ENCODE measurements at regions not wholly inside any gene's neighbourhood (a gene's known extent, or its start where the extent isn't known, plus 50 kb on each side); places are given as distances from the start of the nearest gene placed in this dataset.
"Not testable (repeated sequence)": the region's sequence is repeated elsewhere in the genome, so short reads cannot be mapped to it uniquely, and the experiment has no call there.

DNA sequence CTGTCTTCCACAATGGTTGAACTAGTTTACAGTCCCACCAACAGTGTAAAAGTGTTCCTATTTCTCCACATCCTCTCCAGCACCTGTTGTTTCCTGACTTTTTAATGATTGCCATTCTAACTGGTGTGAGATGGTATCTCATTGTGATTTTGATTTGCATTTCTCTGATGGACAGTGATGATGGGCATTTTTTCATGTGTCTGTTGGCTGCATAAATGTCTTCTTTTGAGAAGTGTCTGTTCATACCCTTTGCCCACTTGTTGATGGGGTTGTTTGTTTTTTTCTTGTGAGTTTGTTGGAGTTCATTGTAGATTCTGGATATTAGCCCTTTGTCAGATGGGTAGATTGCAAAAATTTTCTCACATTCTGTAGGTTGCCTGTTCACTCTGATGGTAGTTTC lies 153.1 kb downstream of the ALX1 start:
- TF ChIP-seq POLR2A, CTCF (IDR thresholded peaks at IDR 0.05): not testable (repeated sequence)

Data from suprapubic skin (tissue), 3 donors.